ENCODE measurements at regions not wholly inside any gene's neighbourhood (a gene's known extent, or its start where the extent isn't known, plus 50 kb on each side); places are given as distances from the start of the nearest gene placed in this dataset.

GRCh38 chr10:80708808-80709207 lies 171.1 kb downstream of the SH2D4B start:
- TF ChIP-seq EP300 (IDR thresholded peaks at IDR 0.05; ENCODE audit: borderline replicate concordance) = no peak
- TF ChIP-seq REST (IDR thresholded peaks at IDR 0.05; ENCODE audit: low read depth) = no peak
- TF ChIP-seq CREB1 (IDR thresholded peaks at IDR 0.05; ENCODE audit: low read depth) = no peak
- TF ChIP-seq CEBPB (IDR thresholded peaks at IDR 0.05) = no peak
- no peak for TF ChIP-seq MAX (IDR thresholded peaks at IDR 0.05)
- no peak for TF ChIP-seq YY1 (IDR thresholded peaks at IDR 0.05; ENCODE audit: low read depth)

All from Ishikawa (cell line).